Ovary (tissue), 3 donors: ENCODE measurements at regions not wholly inside any gene's neighbourhood (a gene's known extent, or its start where the extent isn't known, plus 50 kb on each side); places are given as distances from the start of the nearest gene placed in this dataset.

Experiments used
- CTCF ChIP-seq, 3 donors: fragments of 450-650 bp in 2 of 3; fragments of 200-600 bp in 1 of 3; IDR thresholded peaks; one replicate each; pipeline versions ENCODE4 v1.5.1 to v1.8.0; 2016 to 2022; ENCODE audit warnings: antibody characterized with exemption in 3 of 3, mild to moderate bottlenecking in 1 of 3
- EP300 ChIP-seq: sonication (generic); formaldehyde crosslinking; IDR thresholded peaks from one replicate; pipeline ENCODE4 v1.6.1; 2017; ENCODE audit warnings: antibody characterized with exemption
- POLR2A ChIP-seq: fragments of 450-650 bp; IDR thresholded peaks from one replicate; pipeline ENCODE4 v1.6.1; 2017; ENCODE audit warnings: antibody characterized with exemption, mild to moderate bottlenecking, moderate library complexity
- donor health status: DM: no; HTN: no; CAD: no.

- TF ChIP-seq CTCF (IDR thresholded peaks at IDR 0.05) (no peak), POLR2A (no peak), EP300 (no peak)
Measured at GRCh38 chr4:11259837-11260236, 168.9 kb downstream of the HS3ST1 start.
